GM13976 (cell line): ENCODE measurements at regions not wholly inside any gene's neighbourhood (a gene's known extent, or its start where the extent isn't known, plus 50 kb on each side); places are given as distances from the start of the nearest gene placed in this dataset.

ENCODE experiments used
- DNase-seq: peaks from one replicate; pipeline ENCODE4 v3.0.0; 2012; ENCODE audit warnings: low spot score
- in situ Hi-C: fragments of 300-500 bp; cut with MboI; formaldehyde crosslinking; loops from one replicate; pipeline ENCODE4 v1.12.0; 2022; ENCODE audit warnings: low sequenced_read_pairs, mixed read lengths, inconsistent platforms; ENCODE audit not compliant: unreplicated experiment
- TF ChIP-seq, protein P1 (sequence below): IDR thresholded peaks from 2 replicates; pipeline ENCODE4 v1.5.1; 2012; ENCODE audit warnings: borderline replicate concordance, mild to moderate bottlenecking; ENCODE audit not compliant: insufficient read depth; ENCODE audit errors: extremely low read depth, missing control alignments, control extremely low read depth

GRCh38 chr7:121774563-121774962, 98.4 kb upstream of the PTPRZ1 start:
- DNase-seq: no peak
- in situ Hi-C loops: no loop called here
- TF ChIP-seq, protein P1, sequence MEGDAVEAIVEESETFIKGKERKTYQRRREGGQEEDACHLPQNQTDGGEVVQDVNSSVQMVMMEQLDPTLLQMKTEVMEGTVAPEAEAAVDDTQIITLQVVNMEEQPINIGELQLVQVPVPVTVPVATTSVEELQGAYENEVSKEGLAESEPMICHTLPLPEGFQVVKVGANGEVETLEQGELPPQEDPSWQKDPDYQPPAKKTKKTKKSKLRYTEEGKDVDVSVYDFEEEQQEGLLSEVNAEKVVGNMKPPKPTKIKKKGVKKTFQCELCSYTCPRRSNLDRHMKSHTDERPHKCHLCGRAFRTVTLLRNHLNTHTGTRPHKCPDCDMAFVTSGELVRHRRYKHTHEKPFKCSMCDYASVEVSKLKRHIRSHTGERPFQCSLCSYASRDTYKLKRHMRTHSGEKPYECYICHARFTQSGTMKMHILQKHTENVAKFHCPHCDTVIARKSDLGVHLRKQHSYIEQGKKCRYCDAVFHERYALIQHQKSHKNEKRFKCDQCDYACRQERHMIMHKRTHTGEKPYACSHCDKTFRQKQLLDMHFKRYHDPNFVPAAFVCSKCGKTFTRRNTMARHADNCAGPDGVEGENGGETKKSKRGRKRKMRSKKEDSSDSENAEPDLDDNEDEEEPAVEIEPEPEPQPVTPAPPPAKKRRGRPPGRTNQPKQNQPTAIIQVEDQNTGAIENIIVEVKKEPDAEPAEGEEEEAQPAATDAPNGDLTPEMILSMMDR: no peak

GRCh38 chr7:121766676-121767075, 106.3 kb upstream of the PTPRZ1 start:
- TF ChIP-seq, protein P1: no peak
- in situ Hi-C loops: no loop called here
- no peak for DNase-seq

DNA sequence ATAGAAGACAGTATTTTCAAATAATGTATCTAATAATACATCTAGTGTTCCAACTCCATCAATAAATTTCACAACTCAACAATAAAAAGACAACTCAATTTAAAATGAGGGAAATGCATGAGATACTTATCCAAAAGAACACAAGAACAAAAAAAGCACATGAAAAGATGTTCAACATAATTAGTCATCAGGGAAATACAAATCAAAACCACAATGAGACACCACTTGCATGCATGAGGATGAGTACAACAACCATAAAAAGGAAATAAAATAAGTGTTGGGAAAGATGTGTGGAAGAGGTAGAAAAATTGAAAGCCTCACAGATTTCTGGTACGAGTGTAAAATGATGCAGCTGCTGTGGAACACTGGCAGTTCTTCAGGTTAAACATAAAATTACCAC, 111.6 kb upstream of the PTPRZ1 start:
- in situ Hi-C loops: no loop called here
- TF ChIP-seq, protein P1: no peak
- DNase-seq: no peak

DNA sequence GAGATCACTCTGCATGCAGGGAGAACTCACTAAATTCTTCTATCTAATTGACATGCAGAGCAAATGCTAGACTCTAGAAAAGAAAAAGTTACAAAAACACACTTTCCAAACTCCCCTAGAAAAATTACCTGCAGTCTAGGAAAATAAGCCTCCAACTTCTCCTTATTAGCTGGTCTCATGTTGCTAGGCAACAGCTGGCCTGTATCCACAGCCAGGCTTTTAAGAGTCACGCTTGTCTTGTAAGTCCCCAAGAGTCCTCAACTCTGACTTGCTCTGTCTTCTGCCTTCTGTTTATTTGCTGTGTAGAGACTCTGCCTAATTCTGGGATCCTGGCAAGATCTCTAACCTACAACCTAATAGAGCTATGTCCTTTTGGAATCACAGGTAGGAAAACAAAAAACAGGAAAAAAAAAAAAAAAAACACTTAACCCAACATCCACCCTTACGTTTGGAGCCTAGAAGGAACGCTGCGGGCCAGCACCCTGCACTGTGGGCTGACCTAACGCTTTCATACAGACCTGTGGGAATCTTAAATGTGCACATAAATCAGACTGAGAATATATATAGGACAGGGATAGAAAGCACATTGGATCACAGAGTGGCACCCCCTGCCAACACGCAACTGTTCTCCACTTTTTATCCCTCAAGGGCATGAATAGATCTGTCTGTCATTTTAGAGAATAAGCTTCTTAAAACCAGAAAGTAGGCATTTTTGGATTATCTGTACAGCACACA, 117.0 kb upstream of the PTPRZ1 start:
- TF ChIP-seq, protein P1: no peak
- DNase-seq: no peak
- in situ Hi-C loops: loop anchor here (10.0 kb wide), 1 partner anchor 239 kb away; no protein-coding TSS in a partner anchor

GRCh38 chr7:121755286-121755685, 117.7 kb upstream of the PTPRZ1 start:
- TF ChIP-seq, protein P1: no peak
- in situ Hi-C loops: loop anchor here (10.0 kb wide), 1 partner anchor 240 kb away; no protein-coding TSS in a partner anchor
- no peak for DNase-seq

DNA sequence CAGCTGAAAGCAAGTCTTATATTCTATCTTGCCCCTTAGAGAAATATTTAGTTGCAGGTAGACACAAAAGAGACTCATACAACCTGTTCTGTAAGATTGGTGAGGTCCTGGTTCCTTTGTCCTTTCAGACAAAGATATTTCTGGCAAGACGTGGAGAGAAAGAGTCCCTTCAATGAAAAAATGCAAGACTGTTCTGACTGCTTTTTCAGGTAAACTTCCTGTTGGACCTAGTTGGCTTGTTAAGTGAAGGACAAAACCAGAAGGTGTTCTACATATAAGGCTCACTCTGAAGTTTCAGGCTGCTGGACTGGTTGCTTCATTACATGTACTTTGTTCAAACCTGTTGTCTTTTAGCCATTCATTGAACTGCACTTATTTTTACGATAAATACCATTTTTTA, 119.0 kb upstream of the PTPRZ1 start:
- no peak for DNase-seq
- TF ChIP-seq, protein P1: no peak
- in situ Hi-C loops: loop anchor here (10.0 kb wide), 1 partner anchor 241 kb away; no protein-coding TSS in a partner anchor

GRCh38 chr7:121752706-121753105, 120.3 kb upstream of the PTPRZ1 start:
- TF ChIP-seq, protein P1: peak; percentile 11
- no peak for DNase-seq
- in situ Hi-C loops: loop anchor here (10.0 kb wide), 1 partner anchor 242 kb away; no protein-coding TSS in a partner anchor
